ENCODE measurements at regions not wholly inside any gene's neighbourhood (a gene's known extent, or its start where the extent isn't known, plus 50 kb on each side); places are given as distances from the start of the nearest gene placed in this dataset.

- TF ChIP-seq, protein P1, sequence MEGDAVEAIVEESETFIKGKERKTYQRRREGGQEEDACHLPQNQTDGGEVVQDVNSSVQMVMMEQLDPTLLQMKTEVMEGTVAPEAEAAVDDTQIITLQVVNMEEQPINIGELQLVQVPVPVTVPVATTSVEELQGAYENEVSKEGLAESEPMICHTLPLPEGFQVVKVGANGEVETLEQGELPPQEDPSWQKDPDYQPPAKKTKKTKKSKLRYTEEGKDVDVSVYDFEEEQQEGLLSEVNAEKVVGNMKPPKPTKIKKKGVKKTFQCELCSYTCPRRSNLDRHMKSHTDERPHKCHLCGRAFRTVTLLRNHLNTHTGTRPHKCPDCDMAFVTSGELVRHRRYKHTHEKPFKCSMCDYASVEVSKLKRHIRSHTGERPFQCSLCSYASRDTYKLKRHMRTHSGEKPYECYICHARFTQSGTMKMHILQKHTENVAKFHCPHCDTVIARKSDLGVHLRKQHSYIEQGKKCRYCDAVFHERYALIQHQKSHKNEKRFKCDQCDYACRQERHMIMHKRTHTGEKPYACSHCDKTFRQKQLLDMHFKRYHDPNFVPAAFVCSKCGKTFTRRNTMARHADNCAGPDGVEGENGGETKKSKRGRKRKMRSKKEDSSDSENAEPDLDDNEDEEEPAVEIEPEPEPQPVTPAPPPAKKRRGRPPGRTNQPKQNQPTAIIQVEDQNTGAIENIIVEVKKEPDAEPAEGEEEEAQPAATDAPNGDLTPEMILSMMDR (IDR thresholded peaks at IDR 0.05; ENCODE audit: poor library complexity, severe bottlenecking), result no peak
- TF ChIP-seq MXI1 (conservative IDR thresholded peaks at IDR 0.05; ENCODE audit: poor library complexity, severe bottlenecking) (no peak), EZH2 (IDR thresholded peaks at IDR 0.05; ENCODE audit: borderline replicate concordance, insufficient read depth, low read length, poor library complexity, severe bottlenecking) (no peak), SMC3 (conservative IDR thresholded peaks at IDR 0.05; ENCODE audit: poor library complexity) (no peak), POLR2AphosphoS5 (IDR thresholded peaks at IDR 0.05) (no peak)
Observed at GRCh38 chr12:115511305-115511704, 766.2 kb downstream of the MED13L start.
